CD14-positive monocyte (primary cell): ENCODE measurements at regions not wholly inside any gene's neighbourhood (a gene's known extent, or its start where the extent isn't known, plus 50 kb on each side); places are given as distances from the start of the nearest gene placed in this dataset.

Experiments
- DNase-seq, 3 donors: peaks; one replicate each; pipeline ENCODE4 v3.0.0-alpha.2; 2011 to 2022
- H2AFZ ChIP-seq: 2 replicates; pipeline ENCODE4 v1.6.0; 2012; ENCODE audit warnings: mild to moderate bottlenecking, low read depth, low read length, inconsistent platforms; ENCODE audit not compliant: insufficient read depth, poor library complexity, severe bottlenecking
- H3K27ac ChIP-seq, 2 donors: 1 replicate in 1 of 2; 2 replicates in 1 of 2; pipeline ENCODE4 v1.5.1; 2012 to 2013; ENCODE audit warnings: low read length in 2 of 2, control low read depth in 1 of 2, inconsistent platforms in 1 of 2, low read depth in 1 of 2, mild to moderate bottlenecking in 1 of 2
- H3K27me3 ChIP-seq, 2 donors: one replicate each; pipeline versions ENCODE4 v1.6.0 to v1.6.1; 2011 to 2013; ENCODE audit warnings: low read length in 2 of 2; ENCODE audit not compliant: control insufficient read depth in 2 of 2, insufficient read depth in 2 of 2
- H3K36me3 ChIP-seq, 2 donors: replicated peaks in 1 of 2; 1 replicate in 1 of 2; 2 replicates in 1 of 2; pipeline versions ENCODE4 v1.5.1 to v1.6.1; 2012 to 2013; ENCODE audit warnings: low read length in 2 of 2, control low read depth in 1 of 2, inconsistent platforms in 1 of 2, mild to moderate bottlenecking in 1 of 2; ENCODE audit not compliant: insufficient read depth in 2 of 2, control insufficient read depth in 1 of 2
- H3K4me1 ChIP-seq, 2 donors: 1 replicate in 1 of 2; 2 replicates in 1 of 2; pipeline versions ENCODE4 v1.5.1 to v1.6.1; 2012 to 2013; ENCODE audit warnings: low read length in 2 of 2, control low read depth in 1 of 2, inconsistent platforms in 1 of 2, mild to moderate bottlenecking in 1 of 2, moderate library complexity in 1 of 2; ENCODE audit not compliant: insufficient read depth in 2 of 2, control insufficient read depth in 1 of 2
- H3K4me2 ChIP-seq: replicated peaks from 2 replicates; pipeline ENCODE3; 2012; ENCODE audit warnings: low read length, moderate library complexity, mild to moderate bottlenecking; ENCODE audit not compliant: poor library complexity, severe bottlenecking; ENCODE audit errors: extremely low read depth
- H3K4me3 ChIP-seq, 3 experiments: fragments of 200-600 bp in 1 of 3; sonication (generic) in 1 of 3; replicated peaks in 1 of 3; 1 replicate in 2 of 3; 2 replicates in 1 of 3; pipeline ENCODE4 v1.5.1; 2011 to 2013; ENCODE audit warnings: low read length in 3 of 3, mild to moderate bottlenecking in 3 of 3, control low read depth in 2 of 3, low read depth in 2 of 3, inconsistent platforms in 1 of 3, moderate library complexity in 1 of 3
- H3K79me2 ChIP-seq: 2 replicates; pipeline ENCODE4 v1.6.0; 2012; ENCODE audit warnings: mild to moderate bottlenecking, control low read depth, inconsistent platforms, low read length, moderate library complexity; ENCODE audit not compliant: insufficient read depth
- H3K9ac ChIP-seq: 2 replicates; pipeline ENCODE4 v1.6.0; 2017; ENCODE audit warnings: low read length, mild to moderate bottlenecking; ENCODE audit not compliant: insufficient read depth, poor library complexity, severe bottlenecking
- H3K9me3 ChIP-seq, 2 donors: replicated peaks in 1 of 2; 1 replicate in 1 of 2; 2 replicates in 1 of 2; pipeline versions ENCODE4 v1.5.1 to v1.6.1; 2012 to 2013; ENCODE audit warnings: low read length in 2 of 2, control low read depth in 1 of 2; ENCODE audit not compliant: control insufficient read depth in 1 of 2, insufficient read depth in 1 of 2
- H4K20me1 ChIP-seq: 2 replicates; pipeline ENCODE4 v1.6.0; 2012; ENCODE audit warnings: mild to moderate bottlenecking, low read length, control low read depth, moderate library complexity; ENCODE audit not compliant: insufficient read depth
- H3K27ac Mint-ChIP-seq, 7 donors: one replicate each; pipeline ENCODE4 v1.8.0; 2020; ENCODE audit warnings: mild to moderate bottlenecking in 7 of 7, mixed read lengths in 7 of 7, moderate library complexity in 6 of 7, inconsistent platforms in 2 of 7
- H3K27me3 Mint-ChIP-seq, 3 donors: one replicate each; pipeline ENCODE4 v1.8.0; 2021 to 2022; ENCODE audit warnings: low read depth in 3 of 3, mild to moderate bottlenecking in 3 of 3, mixed read lengths in 3 of 3, moderate library complexity in 3 of 3, inconsistent platforms in 1 of 3
- H3K36me3 Mint-ChIP-seq, 2 donors: one replicate each; pipeline ENCODE4 v1.8.0; 2020; ENCODE audit warnings: mixed read lengths in 2 of 2, inconsistent platforms in 1 of 2, mild to moderate bottlenecking in 1 of 2
- H3K4me1 Mint-ChIP-seq: one replicate; pipeline ENCODE4 v1.8.0; 2020; ENCODE audit warnings: mild to moderate bottlenecking, mixed read lengths
- H3K4me3 Mint-ChIP-seq, 2 donors: one replicate each; pipeline ENCODE4 v1.8.0; 2020; ENCODE audit warnings: mild to moderate bottlenecking in 2 of 2, mixed read lengths in 2 of 2, moderate library complexity in 1 of 2
- H3K9me3 Mint-ChIP-seq, 7 donors: one replicate each; pipeline ENCODE4 v1.8.0; 2020 to 2022; ENCODE audit warnings: mixed read lengths in 7 of 7, mild to moderate bottlenecking in 6 of 7, moderate library complexity in 6 of 7, inconsistent platforms in 2 of 7
- CTCF ChIP-seq: fragments of 200-600 bp; IDR thresholded peaks from one replicate; pipeline ENCODE4 v1.8.0; 2022; ENCODE audit warnings: antibody characterized with exemption, mild to moderate bottlenecking
- WGBS: methylation state at CpG from one replicate; pipeline ENCODE4 v1.1.5; 2013; ENCODE audit warnings: missing lambda C conversion rate; ENCODE audit not compliant: insufficient coverage; 5-methylcytosine and 5-hydroxymethylcytosine counted together
- intact Hi-C, 2 donors: fragments of 100-400 bp; cut with micrococcal nuclease; formaldehyde crosslinking; loops; one replicate each; pipeline versions ENCODE4 v1.15.0 to v1.15.1; 2023

DNA sequence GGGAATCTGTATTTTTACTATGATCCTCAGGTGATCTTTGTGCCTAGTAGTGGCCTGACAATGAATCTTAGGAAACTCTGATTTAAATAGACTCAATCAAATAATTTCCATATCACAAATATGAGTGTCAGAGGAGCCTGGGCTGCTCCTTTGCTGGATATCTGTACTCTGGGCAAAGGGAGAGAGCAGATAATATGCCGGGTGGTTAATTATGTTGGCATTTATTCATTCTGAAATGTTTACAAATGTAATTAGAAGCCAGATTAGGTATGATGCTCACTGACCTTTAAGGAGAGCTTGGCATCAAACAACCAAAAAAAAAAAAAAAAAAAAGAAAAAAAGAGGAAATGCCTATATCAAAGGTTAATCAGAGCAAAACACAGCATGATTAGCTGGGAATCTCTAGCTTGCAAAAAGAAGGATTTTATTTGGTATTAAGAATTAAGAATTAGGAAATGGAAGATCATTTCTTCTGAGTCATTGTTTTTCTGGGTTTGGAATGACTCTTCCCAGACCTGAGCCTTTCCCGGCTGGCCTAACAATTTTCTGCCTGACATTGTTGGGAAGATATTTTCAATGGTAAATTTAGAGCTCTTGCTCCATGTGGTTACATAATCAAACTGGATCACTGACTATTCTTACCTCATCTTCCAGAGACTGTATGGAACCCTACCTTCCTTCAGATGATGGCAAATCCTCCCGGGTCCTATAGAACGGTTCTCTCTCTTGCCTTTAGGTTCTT lies 365.3 kb downstream of the REEP3 start:
- intact Hi-C loops = no loop called here
- no peak overlapping the region for H3K4me2 ChIP-seq
- WGBS = 79% methylated on average over 2 of the region's 4 CpGs

GRCh38 chr10:63887023-63887589 lies 365.9 kb downstream of the REEP3 start:
- H2AFZ ChIP-seq = no peak overlapping the region
- no peaks in the 10 kb centered on the region for H3K4me1 Mint-ChIP-seq
- no peak overlapping the region for H3K4me3 ChIP-seq
- intact Hi-C loops = no loop called here
- no peak overlapping the region for H3K27ac Mint-ChIP-seq
- H3K4me2 ChIP-seq = no peak overlapping the region
- no peaks in the 10 kb centered on the region for H3K27me3 ChIP-seq
- peaks cover 0 to 9% (median 2%) of the 10 kb centered on the region in 7 donors for H3K9me3 Mint-ChIP-seq
- H3K36me3 Mint-ChIP-seq = no peaks in the 10 kb centered on the region
- H3K9me3 ChIP-seq = no peaks in the 10 kb centered on the region
- no peaks in the 10 kb centered on the region for H3K79me2 ChIP-seq
- TF ChIP-seq CTCF = no peak
- peaks cover 1 to 3% (median 2%) of the 10 kb centered on the region in 3 donors for H3K27me3 Mint-ChIP-seq
- no peak overlapping the region for H3K9ac ChIP-seq
- no peak overlapping the region for H3K27ac ChIP-seq
- no peak for DNase-seq
- H3K4me1 ChIP-seq = no peaks in the 10 kb centered on the region
- H3K4me3 Mint-ChIP-seq = no peak overlapping the region
- H3K36me3 ChIP-seq = no peaks in the 10 kb centered on the region
- WGBS = 85% methylated on average over 11 of the region's 11 CpGs
- no peaks in the 10 kb centered on the region for H4K20me1 ChIP-seq

More for the DNA sequence above, 365.3 kb downstream of the REEP3 start:
- Histone ChIP-seq H3K9me3 (no peaks in the 10 kb centered on the region), H3K9ac (no peak overlapping the region), H3K27ac (no peak overlapping the region), H4K20me1 (no peaks in the 10 kb centered on the region), H3K4me1 (no peaks in the 10 kb centered on the region), H3K4me3 (no peak overlapping the region), H3K27me3 (no peaks in the 10 kb centered on the region), H3K79me2 (no peaks in the 10 kb centered on the region), H2AFZ (no peak overlapping the region), H3K36me3 (no peaks in the 10 kb centered on the region)
- DNase-seq = no peak
- Mint-ChIP-seq H3K27ac (no peak overlapping the region), H3K36me3 (no peaks in the 10 kb centered on the region), H3K4me3 (no peak overlapping the region), H3K4me1 (no peaks in the 10 kb centered on the region), H3K27me3 (peaks cover 2 to 3% (median 3%) of the 10 kb centered on the region in 3 donors), H3K9me3 (peaks cover 0 to 9% (median 2%) of the 10 kb centered on the region in 7 donors)
- TF ChIP-seq CTCF = no peak
